ENCODE measurements at regions not wholly inside any gene's neighbourhood (a gene's known extent, or its start where the extent isn't known, plus 50 kb on each side); places are given as distances from the start of the nearest gene placed in this dataset.
"Not testable (repeated sequence)": the region's sequence is repeated elsewhere in the genome, so short reads cannot be mapped to it uniquely, and the experiment has no call there.

DNA sequence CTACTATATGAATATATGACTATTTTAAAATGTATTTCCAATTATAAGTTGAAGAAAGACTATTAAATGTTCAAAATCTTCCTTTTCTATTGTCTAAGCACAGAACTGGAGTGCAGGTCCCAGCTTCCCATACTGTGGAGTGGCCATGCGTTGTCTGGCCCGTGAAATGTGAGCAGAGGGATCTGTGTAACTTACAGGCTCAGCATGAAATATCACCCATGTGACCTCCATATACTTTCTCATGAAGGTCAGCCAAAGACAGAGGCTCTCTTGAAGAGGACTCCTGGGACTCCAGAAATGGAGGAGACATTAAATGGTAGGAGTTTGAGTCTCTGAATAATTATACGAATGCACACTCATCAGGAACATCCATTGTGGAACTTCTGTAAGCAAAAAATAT lies 92.4 kb upstream of the CAV2 start:
- DNase-seq (ENCODE audit: extremely low read depth in 1 of 11, low read depth in 9 of 11, low spot score in 4 of 11): no peak

DNA sequence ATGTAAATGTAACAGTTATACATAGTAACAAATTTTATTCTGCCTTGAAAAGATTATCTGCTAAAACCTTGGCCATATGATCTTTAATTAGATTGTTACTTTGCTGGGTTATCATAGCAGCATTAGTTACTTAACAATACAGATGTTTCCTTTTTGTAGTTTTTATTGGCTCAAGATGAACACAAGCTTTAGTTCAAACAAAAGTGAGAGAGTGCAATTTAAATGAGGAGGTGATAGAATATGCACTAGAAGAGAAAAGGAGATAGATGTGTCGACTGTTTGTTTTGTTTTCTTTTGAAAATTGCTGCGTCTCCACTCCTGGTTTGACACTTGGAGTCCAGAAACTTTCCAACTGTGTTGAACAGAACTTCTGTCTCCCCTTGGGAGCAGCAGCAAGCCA lies 91.4 kb upstream of the CAV2 start:
- DNase-seq (ENCODE audit: extremely low read depth in 1 of 11, low read depth in 9 of 11, low spot score in 4 of 11): no peak

DNA sequence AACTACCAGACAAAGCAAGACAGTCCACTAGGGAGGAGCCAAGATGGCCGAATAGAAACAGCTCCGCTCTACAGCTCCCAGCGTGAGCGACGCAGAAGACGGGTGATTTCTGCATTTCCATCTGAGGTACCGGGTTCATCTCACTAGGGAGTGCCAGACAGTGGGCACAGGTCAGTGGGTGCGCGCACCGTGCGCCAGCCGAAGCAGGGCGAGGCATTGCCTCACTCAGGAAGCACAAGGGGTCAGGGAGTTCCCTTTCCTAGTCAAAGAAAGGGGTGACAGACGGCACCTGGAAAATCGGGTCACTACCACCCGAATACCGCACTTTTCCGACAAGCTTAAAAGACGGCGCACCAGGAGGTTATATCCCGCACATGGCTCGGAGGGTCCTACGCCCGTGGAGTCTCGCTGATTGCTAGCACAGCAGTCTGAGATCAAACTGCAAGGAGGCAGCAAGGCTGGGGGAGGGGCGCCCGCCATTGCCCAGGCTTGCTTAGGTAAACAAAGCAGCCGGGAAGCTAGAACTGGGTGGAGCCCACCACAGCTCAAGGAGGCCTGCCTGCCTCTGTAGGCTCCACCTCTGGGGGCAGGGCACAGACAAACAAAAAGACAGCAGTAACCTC lies 90.6 kb upstream of the CAV2 start:
- DNase-seq (ENCODE audit: extremely low read depth in 1 of 11, low read depth in 9 of 11, low spot score in 4 of 11): not testable (repeated sequence)

DNA sequence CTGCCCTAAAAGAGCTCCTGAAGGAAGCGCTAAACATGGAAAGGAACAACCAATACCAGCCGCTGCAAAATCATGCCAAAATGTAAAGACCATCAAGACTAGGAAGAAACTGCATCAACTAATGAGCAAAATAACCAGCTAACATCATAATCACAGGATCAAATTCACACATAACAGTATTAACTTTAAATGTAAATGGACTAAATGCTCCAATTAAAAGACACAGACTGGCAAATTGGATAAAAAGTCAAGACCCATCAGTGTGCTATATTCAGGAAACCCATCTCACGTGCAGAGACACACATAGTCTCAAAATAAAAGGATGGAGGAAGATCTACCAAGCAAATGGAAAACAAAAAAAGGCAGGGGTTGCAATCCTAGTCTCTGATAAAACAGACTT lies 88.8 kb upstream of the CAV2 start:
- not testable (repeated sequence) for DNase-seq (ENCODE audit: extremely low read depth in 1 of 11, low read depth in 9 of 11, low spot score in 4 of 11)

DNA sequence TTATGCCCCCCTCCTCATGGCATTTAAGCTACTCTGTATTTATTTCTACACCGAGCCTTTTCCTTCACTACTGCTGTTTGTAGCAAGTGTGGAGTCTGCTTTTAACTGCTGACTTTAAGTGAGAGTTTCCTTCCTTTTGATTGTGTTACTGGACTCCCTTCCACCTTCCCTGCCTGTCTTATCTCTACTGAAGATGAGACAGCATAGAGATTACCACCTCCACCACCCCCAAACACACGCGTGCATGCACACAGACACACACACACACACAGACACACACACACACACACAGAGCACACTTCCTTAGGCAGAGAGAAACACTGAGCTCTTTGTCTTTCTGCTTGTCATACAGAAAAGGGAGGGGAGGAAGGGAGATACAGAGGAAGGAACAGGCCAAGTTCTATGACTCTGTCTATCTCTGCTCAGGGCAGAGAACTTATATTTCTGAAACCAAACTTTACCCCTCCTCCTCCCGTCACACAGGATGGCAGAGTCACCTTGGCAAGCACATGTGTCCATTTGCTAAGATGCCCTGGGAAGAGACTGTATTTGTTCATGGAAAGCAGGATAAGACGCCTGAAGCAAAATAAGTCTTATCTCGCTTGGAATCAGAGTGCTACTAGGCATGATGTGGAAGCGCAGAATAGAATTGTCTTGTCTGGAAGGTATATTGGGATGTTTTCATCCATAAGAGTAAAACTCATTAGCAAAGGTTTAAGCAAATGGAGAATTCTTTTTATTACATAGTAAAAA lies 81.8 kb upstream of the CAV2 start:
- DNase-seq (ENCODE audit: extremely low read depth in 1 of 11, low read depth in 9 of 11, low spot score in 4 of 11): no peak

DNA sequence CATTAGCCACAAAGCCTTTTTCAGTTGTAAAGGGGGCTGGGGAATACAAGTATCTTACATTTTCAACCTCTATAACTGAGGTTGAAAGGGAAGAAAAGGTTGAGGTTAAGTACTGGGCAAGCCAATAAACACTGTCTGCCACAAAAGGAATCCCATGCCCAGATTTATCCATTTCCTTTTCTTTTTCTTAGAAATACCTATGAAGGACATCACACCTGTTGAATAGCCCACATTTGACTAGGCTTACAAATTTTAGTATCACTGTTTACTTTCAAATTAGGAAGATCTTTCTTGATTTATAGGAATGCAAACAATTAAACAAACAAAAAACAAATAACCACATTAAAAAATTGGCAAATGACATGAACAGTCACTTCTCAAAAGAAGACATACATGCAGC lies 81.0 kb upstream of the CAV2 start:
- DNase-seq (ENCODE audit: extremely low read depth in 1 of 11, low read depth in 9 of 11, low spot score in 4 of 11): no peak

DNA sequence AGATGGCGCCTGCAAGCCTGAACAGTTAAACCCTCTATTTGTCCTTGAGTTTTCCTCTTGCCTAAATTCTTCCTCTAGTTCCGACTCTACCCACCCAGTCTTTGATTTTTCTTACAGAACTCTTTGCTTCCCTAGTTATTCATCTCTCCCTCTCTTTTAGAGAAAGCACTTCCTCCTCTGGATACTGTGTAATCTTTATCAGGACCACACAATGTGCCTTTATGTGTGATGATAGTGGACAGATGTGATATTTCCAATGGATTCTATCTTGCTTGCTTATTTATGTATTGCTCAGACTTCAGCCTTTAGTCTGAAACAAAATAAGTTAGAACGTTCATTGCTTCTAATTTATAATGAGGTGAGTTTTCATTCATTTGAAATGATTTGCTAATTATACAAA lies 79.5 kb upstream of the CAV2 start:
- DNase-seq (ENCODE audit: extremely low read depth in 1 of 11, low read depth in 9 of 11, low spot score in 4 of 11): no peak

DNA sequence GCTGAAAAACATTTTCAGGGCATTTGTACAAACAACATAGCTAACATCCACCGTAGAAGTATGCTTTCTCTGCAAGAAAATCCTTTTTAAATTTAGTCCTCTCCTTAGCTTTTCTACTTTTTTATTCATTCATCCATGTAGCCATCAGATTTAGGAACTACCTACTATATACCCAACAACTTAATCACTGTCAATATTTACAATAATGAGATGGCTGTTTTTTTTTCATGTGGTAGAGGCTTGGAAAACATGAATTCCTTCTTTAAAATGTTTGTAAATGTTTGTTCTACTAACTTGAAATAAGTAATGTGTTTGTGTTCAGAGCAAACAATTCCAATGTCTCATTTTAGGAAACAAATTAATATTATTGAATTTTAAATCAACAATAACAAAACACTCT lies 78.2 kb upstream of the CAV2 start:
- DNase-seq (ENCODE audit: extremely low read depth in 1 of 11, low read depth in 9 of 11, low spot score in 4 of 11): no peak

DNA sequence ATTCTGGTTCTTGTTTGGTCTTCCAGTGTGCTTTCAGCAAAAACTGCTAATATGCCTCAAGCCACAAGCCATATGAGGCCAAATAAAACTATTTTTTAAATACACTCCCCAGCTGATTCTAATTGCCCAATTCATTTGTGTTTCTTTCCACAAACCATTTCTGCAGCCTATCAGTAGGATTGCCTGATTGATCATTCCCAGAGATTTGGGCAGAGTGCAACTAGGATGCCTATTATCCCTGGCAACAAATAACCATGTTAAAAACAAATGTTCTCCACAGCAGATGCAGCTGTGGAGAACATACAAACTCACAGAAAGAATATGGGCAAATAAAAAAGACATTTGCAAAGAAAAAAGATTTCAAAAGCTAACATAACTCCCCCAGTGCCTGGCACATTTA lies 76.9 kb upstream of the CAV2 start:
- no peak for DNase-seq (ENCODE audit: extremely low read depth in 1 of 11, low read depth in 9 of 11, low spot score in 4 of 11)

DNA sequence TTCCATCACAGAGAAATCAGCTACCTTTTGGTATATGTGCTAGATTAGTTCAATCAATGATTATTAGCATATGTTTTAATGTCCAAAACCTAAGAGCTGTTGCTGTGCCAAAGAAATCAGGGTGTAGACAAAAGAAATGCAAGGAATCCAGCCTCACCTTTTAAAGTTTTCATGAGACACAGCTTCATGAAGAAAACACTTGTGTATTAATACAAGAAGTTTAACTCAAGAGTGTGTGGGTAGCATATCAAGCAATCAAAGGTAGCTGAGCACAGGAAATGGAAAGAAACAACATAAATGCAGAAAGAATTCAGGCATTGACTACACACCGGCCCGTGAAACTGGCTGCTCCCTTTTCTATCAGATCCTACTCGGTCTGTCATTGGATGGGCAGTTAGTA lies 76.0 kb upstream of the CAV2 start:
- DNase-seq (ENCODE audit: extremely low read depth in 1 of 11, low read depth in 9 of 11, low spot score in 4 of 11): no peak

DNA sequence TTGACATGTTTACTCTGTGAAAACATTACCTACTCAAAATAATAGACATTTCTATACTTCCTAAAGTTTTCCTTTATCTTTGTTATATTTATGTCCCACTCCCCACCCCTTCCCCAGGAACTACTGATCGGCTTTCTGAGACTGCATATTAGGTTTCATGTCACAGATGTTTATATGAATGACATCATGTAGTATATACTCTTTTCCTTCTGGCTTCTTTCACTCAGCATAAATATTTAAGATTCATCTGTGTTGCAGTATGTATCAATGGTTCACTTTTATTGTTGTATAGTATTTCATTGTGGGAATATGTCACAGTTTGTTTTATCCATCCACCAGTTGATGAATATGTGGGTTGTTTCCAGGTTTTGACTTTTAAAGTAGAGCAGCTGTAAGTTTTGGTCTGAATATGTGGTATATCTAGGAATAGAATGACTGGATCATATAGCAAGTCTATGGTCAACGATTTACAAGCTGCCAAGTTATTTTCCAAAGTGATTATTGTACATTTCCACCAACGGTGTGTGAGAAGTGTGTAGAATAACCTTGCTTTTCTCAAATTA lies 73.8 kb upstream of the CAV2 start:
- no peak for DNase-seq (ENCODE audit: extremely low read depth in 1 of 11, low read depth in 9 of 11, low spot score in 4 of 11)

DNA sequence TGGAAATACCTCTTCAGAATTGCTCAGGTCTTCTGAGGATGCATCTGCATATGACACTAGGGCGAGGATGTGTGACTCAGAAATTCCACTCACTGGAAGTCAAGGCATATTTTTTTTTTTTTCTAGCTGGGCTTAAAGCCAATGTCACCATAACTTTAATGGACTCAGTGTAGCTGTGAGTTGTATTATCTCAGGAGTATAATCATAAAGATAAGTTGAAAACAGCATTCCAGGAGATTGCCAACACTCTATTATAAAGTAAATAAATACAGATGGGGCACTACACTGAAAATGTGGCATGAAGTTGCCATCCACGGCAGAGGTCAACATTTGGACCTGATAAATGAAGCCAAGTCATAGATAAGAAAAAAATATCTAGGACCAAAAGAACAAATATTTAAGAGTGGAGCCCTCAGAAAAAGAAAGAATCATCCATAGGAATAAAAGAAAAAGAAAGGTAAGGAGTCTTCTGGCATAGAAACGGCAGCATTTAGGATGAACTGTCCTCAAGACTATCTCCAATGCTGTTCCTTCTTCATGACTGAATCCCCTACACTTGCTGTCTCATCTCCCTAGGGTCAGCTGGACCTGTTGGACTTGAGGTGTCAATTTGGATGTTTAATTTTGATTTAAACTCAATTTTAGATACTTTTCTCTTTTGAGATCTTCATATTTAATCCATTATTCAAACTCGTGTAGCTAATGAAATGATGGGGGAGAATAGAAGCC lies 72.9 kb upstream of the CAV2 start:
- DNase-seq (ENCODE audit: extremely low read depth in 1 of 11, low read depth in 9 of 11, low spot score in 4 of 11): peak in 1 of 11 donors; percentile 5

DNA sequence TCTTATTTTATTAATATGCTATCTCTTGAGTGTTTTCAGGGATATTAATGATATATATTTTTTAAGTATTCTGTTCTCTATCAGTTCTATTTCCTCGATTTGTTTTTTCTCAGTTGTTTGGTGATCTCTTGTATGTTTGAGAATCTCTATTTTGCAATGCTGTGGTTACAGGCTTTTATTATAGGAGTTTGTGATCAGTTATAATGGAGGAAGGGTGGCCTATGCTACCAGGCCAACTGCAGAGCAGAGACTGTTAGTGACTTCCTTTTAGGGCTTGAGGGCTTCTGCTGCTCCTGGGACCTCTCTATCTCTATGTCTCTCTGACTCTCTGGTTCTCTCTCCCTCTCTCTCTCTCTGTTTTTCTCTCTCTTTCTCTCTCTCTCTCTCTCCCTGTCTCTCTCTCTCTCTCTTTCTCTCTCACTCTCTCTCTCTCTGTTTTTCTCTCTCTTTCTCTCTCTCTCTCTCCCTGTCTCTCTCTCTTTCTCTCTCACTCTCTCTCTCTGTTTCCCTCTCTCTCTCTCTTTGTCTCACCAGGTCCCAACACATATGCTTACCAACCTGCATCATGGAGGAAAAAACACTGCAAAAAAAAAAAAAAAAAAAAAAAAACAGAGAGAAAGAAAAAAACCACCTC lies 69.4 kb upstream of the CAV2 start:
- DNase-seq (ENCODE audit: extremely low read depth in 1 of 11, low read depth in 9 of 11, low spot score in 4 of 11): no peak

DNA sequence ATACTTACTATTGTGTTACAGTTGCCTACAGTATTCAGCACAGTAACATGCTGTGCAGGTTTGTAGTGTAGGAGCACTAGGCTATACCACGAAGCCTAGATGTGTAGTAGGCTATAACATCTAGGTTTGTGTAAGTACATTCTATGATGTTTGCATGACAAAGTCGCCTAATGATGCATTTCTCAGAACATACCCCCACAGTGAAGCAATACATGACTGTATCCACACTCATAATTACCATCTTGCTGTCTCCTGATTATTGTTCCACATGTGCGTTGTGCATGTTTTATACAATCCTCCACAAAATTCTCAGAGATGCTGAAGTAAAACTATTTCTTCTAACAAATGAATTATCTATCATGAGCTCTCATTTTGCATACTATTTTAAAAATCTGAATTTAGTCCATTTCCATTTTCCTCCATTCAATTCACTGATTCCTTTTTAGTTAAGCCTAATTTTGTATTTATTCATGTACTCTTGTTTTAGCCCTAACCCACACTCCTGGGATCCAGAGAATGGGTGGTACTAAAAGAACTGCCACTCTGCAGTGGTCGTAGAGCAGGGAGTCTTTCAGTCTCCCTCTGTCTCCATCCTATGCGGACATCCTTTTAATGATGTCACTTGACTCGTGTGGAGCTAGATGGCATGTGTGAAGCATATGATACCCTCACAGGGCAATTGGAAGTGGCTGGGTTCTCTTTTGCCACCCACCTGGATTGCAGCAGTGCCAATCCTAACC lies 67.6 kb upstream of the CAV2 start:
- DNase-seq (ENCODE audit: extremely low read depth in 1 of 11, low read depth in 9 of 11, low spot score in 4 of 11): no peak

DNA sequence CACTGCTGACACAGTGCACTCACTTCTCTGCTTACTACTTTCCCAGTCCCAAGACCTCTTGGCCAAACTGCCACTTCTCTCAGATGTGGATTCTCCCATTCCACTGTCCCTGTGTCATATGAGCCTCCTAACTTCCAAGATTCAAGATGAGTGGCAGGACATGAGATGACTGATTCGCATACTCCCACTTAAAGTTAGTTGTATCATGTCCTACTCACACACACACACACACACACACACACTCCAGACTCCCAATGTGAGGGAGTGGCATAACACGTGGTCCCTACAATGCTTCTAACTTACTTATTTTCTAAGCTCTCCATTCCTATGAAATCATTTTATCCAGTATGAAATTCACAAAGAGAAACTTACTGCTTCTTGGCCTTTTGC lies 67.0 kb upstream of the CAV2 start:
- no peak for DNase-seq (ENCODE audit: extremely low read depth in 1 of 11, low read depth in 9 of 11, low spot score in 4 of 11)

DNA sequence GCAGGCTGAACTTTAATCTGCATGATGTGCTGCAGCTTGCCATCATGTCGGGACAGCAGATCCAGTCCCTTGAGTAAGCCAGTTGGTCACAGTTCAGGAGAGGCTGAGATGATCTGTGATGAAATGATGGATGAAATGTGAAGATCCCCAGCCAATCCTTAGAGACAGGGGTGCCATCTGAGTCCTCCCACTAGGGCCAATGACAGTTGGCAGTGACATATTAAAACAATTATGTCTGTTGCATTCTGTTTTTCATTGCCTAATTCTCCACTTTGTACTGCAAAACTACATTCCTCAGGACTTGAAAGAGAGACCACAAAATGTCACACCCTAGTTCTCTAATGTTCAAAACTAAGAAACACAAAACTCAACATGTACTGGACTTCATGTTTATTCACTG lies 66.3 kb upstream of the CAV2 start:
- no peak for DNase-seq (ENCODE audit: extremely low read depth in 1 of 11, low read depth in 9 of 11, low spot score in 4 of 11)

DNA sequence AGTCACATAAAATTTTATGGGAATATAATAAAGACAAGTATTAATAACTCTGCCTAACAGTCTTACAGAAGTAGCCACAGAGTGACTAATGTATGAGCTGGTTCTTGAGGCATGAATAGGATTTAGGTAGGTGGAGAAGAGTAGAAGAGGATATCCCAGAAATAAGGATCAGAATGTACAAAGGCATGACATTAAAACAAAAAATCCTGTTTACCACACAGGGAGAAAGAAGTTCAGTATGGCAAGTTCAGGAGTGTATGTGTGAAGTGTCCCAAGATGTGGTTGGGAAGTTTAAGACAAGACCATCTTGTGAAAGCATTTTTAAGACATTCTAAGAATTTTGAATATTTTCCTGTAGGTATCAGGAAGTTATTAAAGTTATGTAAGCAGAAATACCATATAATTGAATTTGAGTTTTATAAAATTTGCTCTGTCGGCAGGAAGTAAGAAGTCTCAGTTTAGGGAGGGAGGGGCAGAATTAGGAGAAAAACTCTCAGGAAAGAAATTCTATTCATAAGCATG lies 64.7 kb upstream of the CAV2 start:
- no peak for DNase-seq (ENCODE audit: extremely low read depth in 1 of 11, low read depth in 9 of 11, low spot score in 4 of 11)

DNA sequence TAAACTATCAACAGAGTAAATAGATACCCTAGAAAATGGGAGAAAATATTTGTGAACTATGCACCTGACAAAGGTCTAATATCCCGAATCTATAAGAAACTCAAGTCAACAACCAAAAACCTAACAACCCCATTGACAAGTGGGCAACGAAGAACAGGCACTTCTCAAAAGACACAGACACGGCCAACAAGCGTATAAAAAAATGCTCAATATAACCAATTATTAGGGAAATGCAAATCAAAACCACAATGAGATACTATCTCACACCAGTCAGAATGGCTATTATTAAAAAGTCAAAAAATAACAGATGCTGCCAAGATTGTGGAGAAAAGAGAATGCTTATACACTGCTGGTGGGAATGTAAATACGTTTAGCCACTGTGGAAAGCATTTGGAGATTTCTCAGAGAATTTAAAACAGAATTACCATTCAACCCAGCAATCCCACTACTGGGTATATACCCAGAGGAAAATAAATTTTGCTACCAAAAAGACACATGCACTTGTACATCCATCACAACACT lies 63.2 kb upstream of the CAV2 start:
- no peak for DNase-seq (ENCODE audit: extremely low read depth in 1 of 11, low read depth in 9 of 11, low spot score in 4 of 11)

DNA sequence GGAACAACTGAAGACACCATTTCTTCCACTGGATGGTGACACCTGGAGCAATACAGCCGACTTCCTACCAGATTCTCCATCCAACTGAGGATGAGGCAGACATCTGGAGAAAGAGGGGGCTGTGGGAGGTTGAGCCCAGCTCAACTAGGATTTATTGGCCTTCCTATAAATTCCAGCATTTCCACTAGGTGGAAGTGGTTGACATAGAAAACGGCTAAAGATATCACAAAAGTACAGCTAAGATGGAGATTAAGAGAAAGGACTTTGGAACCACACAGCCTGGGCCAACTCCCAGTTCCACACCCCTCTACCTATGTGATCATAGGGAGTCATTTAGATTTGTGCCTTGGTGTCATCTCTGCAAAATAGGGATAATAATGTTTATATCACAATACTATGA lies 61.3 kb upstream of the CAV2 start:
- DNase-seq (ENCODE audit: extremely low read depth in 1 of 11, low read depth in 9 of 11, low spot score in 4 of 11): no peak

Measured in renal cortex interstitium (tissue), 11 donors.